SK-MEL-5 (cell line): ENCODE measurements at regions not wholly inside any gene's neighbourhood (a gene's known extent, or its start where the extent isn't known, plus 50 kb on each side); places are given as distances from the start of the nearest gene placed in this dataset.
"Not testable (repeated sequence)": the region's sequence is repeated elsewhere in the genome, so short reads cannot be mapped to it uniquely, and the experiment has no call there.

Experiments
- DNase-seq: peaks from one replicate; pipeline ENCODE4 v3.0.0-alpha.2; 2016; ENCODE audit warnings: low read depth, low spot score
- in situ Hi-C: cut with HindIII; loops from 2 replicates; pipeline ENCODE4 v1.10.0; 2016; ENCODE audit warnings: low sequenced_read_pairs, high pct_unique_total_duplicates, low pct_unique_long_range_greater_than_20kb

DNA sequence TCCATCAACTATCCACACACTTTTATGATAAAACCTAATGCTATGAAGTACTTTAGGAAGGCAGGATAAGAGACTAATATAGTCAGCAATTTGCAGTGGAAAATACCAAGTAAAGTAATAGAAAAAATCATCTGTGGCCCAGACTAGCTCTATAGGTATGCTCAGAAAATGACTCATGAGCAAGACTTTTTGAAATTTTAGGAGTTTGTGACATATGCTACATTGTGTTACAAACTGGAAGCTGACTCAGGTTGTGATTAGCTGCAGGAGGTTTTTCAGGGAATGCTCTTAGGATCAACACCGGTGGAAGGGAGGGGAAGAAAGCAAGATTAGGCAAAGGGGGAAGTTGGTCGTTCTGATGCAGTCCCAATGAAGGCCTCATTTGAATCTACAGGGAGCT lies 56.1 kb downstream of the FEZF1 start:
- no peak for DNase-seq

DNA sequence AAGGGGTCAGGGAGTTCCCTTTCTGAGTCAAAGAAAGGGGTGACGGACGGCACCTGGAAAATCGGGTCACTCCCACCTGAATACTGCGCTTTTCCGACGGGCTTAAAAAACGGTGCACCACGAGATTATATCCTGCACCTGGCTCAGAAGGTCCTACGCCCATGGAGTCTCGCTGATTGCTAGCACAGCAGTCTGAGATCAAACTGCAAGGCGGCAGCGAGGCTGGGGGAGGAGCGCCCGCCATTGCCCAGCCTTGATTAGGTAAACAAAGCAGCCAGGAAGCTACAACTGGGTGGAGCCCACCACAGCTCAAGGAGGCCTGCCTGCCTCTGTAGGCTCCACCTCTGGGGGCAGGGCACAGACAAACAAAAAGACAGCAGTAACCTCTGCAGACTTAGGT lies 65.8 kb downstream of the FEZF1 start:
- DNase-seq, in situ Hi-C loops: not testable (repeated sequence)

More for the DNA sequence above, 56.1 kb downstream of the FEZF1 start:
- in situ Hi-C loops, result no loop called here

GRCh38 chr7:122238297-122238696 lies 66.3 kb downstream of the FEZF1 start:
- in situ Hi-C loops, result not testable (repeated sequence)

DNA sequence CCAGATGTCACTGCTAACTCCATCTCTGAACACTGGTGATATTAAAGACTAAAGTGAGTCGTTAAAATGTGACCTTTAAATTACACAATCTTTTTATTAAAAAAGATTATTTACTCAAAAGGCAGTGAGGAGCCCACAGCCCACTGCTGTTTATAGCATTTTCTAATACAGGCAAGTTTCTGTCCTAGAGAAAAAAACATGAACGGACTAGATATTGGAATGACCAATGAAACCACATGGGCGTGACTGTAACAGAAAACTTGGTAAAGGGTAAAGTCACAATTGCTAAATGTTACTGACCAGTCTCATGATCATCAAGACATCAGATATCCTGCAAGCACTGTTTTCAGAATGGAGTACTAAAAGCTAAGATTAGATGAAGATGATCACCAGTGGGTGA lies 78.7 kb downstream of the FEZF1 start:
- in situ Hi-C loops, result loop anchor here (10.0 kb wide), 1 partner anchor 309 kb away; no protein-coding TSS in a partner anchor

More at GRCh38 chr7:122238297-122238696, 66.3 kb downstream of the FEZF1 start:
- DNase-seq, result not testable (repeated sequence)

GRCh38 chr7:122219253-122219865 lies 75.3 kb upstream of the AASS start:
- in situ Hi-C loops, result no loop called here
- peak; percentile 60 for DNase-seq

More for the DNA sequence above, 78.7 kb downstream of the FEZF1 start:
- DNase-seq, result peak; percentile 96

DNA sequence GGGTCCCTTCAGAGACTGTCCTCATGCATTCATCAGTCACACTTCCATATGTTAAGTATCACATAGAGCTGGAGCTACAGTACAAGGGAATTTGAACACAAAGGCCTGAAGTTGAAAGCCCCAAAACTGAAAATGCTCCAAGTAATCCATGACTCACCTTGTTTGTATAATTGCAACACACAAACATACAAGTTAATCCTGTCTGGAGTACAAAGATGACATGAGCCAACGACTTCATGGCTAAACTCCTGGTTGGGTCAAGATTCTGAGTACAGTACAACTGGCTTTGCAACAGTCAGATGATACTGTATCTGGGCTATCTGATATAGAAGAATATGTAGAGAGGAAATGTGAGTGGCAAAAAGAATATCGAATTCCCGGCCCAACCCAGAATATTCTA lies 73.1 kb upstream of the AASS start:
- in situ Hi-C loops, result no loop called here
- no peak for DNase-seq

GRCh38 chr7:122212754-122213153 lies 68.7 kb upstream of the AASS start:
- no peak for DNase-seq
- in situ Hi-C loops, result no loop called here

DNA sequence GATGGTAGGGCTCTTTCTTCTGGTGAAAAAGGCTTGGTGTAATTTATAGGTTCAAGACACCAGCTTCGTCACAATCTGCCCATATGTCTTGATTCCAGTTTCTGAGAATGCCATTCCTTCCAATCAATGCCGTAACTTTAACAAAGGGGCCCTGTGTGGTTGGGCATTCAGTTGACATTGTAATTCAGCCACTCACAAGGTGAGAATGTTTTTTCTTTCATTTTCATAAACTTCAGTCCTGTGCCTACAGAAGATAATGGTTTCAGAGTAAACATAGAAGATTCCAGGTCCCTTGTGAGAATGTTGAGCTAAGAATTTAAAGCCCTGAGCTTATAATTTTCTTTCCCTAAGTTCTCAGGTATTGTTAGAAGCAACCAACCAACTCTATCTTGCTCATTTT lies 67.3 kb upstream of the AASS start:
- DNase-seq, result no peak
- in situ Hi-C loops, result no loop called here

DNA sequence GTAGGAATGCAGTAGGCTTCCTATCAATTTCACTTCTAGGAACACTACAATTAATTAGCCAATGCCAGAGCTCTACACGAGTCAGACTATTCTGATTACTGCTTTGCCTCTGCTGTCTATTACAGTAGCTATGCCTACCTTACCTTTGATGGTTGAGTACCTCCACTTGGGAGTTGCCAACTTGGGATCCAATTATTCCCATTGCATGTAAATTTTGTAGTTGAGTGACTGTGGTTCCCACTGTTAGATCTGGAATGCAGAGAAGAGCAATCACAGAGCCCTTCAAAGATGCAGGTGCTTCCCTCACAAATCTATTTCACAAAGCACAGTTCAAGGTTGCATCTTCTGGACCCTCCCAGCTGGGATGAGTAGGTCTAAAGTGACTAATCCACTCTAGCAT lies 62.9 kb upstream of the AASS start:
- no peak for DNase-seq
- in situ Hi-C loops, result no loop called here

DNA sequence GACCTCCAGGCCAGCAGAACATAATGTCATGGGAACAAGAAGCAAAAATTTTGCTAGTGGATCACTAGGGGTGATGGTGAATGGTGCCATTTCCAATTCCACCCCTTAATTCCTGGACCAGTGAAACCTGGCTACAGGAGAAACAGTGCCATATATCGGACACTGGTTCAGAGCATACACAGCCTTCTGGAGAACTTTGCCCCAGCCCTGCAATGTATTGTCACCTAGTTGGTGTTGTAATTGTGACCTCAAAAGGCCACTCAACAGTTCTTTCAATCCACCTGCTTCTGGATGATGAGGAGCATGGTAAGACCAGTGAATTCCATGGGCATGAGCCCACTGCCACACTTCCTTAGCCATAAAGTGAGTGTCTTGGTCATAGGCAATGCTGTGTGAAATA lies 59.8 kb upstream of the AASS start:
- DNase-seq, result no peak
- in situ Hi-C loops, result no loop called here

DNA sequence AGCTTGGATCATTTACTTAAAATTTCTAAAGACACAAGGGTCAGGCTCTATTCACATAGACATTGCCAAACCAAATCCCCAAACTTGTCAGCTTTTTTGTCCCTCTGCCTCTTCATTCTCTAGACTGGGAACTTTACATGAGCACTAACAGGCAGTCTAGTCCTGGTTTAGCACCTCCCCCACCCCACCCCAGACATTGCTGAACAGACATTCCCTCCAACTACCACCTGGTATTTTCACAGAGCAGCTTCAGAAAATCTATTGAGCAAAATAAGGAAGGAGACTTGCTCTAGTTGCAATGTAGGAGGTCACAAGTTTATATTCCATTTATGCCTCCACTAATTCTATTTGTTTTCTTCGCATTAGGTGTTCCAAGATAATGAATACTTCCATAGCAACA lies 56.8 kb upstream of the AASS start:
- DNase-seq, result no peak

GRCh38 chr7:122199171-122199570 lies 55.1 kb upstream of the AASS start:
- no peak for DNase-seq
- in situ Hi-C loops, result no loop called here

More for the DNA sequence above, 56.8 kb upstream of the AASS start:
- in situ Hi-C loops, result no loop called here

GRCh38 chr7:122198581-122198980 lies 54.5 kb upstream of the AASS start:
- in situ Hi-C loops, result no loop called here
- no peak for DNase-seq
